HUES6 (cell line): ENCODE measurements at regions not wholly inside any gene's neighbourhood (a gene's known extent, or its start where the extent isn't known, plus 50 kb on each side); places are given as distances from the start of the nearest gene placed in this dataset.

Source experiments
- H3K27ac ChIP-seq: 2 replicates; pipeline ENCODE4 v1.7.0; 2013; ENCODE audit warnings: low read depth, mild to moderate bottlenecking, low read length, inconsistent platforms
- H3K27me3 ChIP-seq: 2 replicates; pipeline ENCODE4 v1.6.1; 2013; ENCODE audit warnings: low read length; ENCODE audit not compliant: control insufficient read depth, insufficient read depth
- H3K36me3 ChIP-seq: 2 replicates; pipeline ENCODE4 v1.6.1; 2013; ENCODE audit warnings: low read length; ENCODE audit not compliant: control insufficient read depth, insufficient read depth
- H3K4me1 ChIP-seq: 2 replicates; pipeline ENCODE4 v1.6.1; 2013; ENCODE audit warnings: low read length; ENCODE audit not compliant: control insufficient read depth, insufficient read depth
- H3K4me3 ChIP-seq: 2 replicates; pipeline ENCODE4 v1.5.1; 2013; ENCODE audit warnings: low read depth, low read length
- H3K9ac ChIP-seq: one replicate; pipeline ENCODE4 v1.6.1; 2013; ENCODE audit warnings: mild to moderate bottlenecking, low read length
- H3K9me3 ChIP-seq: 2 replicates; pipeline ENCODE4 v1.6.1; 2013; ENCODE audit warnings: low read depth, low read length; ENCODE audit not compliant: control insufficient read depth, insufficient read depth

DNA sequence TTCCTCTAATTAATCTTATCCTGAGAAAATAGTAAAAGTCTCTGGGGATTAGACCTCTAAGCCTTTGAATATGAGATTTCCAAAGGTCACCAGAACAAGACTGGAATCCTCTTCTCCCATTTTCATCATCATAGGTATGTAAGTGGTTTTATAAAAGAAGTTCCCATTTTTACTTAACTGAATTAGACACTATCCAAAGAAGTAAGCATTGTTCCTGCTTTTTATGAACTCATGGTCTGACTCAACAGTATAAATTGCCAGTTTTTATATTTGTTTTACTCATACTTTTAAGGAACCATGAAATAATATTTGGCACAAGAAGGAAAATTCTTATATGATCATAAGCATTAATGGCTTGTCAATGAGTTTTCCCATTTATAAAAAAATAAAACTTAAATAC is 167.1 kb upstream of the ADRA1B start:
- no peaks in the 10 kb centered on the region for H3K4me1 ChIP-seq
- no peak overlapping the region for H3K4me3 ChIP-seq
- H3K9me3 ChIP-seq = peaks cover 5% of the 10 kb centered on the region
- no peak overlapping the region for H3K27ac ChIP-seq
- H3K36me3 ChIP-seq = no peaks in the 10 kb centered on the region
- no peak overlapping the region for H3K9ac ChIP-seq
- H3K27me3 ChIP-seq = no peaks in the 10 kb centered on the region

GRCh38 chr5:159750226-159750625 is 166.1 kb upstream of the ADRA1B start:
- H3K4me3 ChIP-seq = no peak overlapping the region
- H3K4me1 ChIP-seq = no peaks in the 10 kb centered on the region
- no peaks in the 10 kb centered on the region for H3K27me3 ChIP-seq
- H3K36me3 ChIP-seq = no peaks in the 10 kb centered on the region
- H3K27ac ChIP-seq = no peak overlapping the region
- H3K9ac ChIP-seq = no peak overlapping the region
- peaks cover 5% of the 10 kb centered on the region for H3K9me3 ChIP-seq

GRCh38 chr5:159751459-159751858 is 164.8 kb upstream of the ADRA1B start:
- Histone ChIP-seq H3K4me3 (no peak overlapping the region), H3K9ac (no peak overlapping the region), H3K27ac (no peak overlapping the region), H3K4me1 (no peaks in the 10 kb centered on the region), H3K9me3 (peaks cover 5% of the 10 kb centered on the region), H3K36me3 (no peaks in the 10 kb centered on the region), H3K27me3 (no peaks in the 10 kb centered on the region)

- H3K27ac ChIP-seq = no peak overlapping the region
- H3K4me3 ChIP-seq = no peak overlapping the region
- H3K4me1 ChIP-seq = no peaks in the 10 kb centered on the region
- H3K36me3 ChIP-seq = no peaks in the 10 kb centered on the region
- H3K27me3 ChIP-seq = no peaks in the 10 kb centered on the region
- peaks cover 5% of the 10 kb centered on the region for H3K9me3 ChIP-seq
- no peak overlapping the region for H3K9ac ChIP-seq
These were observed 163.5 kb upstream of the ADRA1B start for GRCh38 chr5:159752622-159753275.

DNA sequence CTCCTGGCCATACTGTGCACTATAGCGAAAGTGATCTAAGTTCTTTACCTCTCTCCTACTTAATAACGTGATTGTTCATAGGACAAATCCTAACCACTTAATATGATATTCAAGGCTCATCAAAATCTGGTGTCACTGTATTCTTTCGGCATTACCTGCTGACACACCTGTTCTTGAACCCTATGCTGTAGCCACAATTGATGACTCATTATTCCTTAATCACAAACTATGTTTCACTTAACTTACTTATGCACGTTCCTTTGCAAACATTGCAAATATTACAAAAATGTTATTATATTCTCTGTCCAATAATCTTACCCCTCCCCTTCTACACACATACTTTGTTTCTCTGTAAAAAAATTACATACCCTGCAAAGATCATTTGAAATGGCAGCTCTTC is 158.1 kb upstream of the ADRA1B start:
- Histone ChIP-seq H3K27ac (no peak overlapping the region), H3K9ac (no peak overlapping the region), H3K27me3 (no peaks in the 10 kb centered on the region; the same call in 1 of the 2 replicates), H3K4me1 (no peaks in the 10 kb centered on the region), H3K4me3 (no peak overlapping the region), H3K36me3 (no peaks in the 10 kb centered on the region), H3K9me3 (no peaks in the 10 kb centered on the region)

DNA sequence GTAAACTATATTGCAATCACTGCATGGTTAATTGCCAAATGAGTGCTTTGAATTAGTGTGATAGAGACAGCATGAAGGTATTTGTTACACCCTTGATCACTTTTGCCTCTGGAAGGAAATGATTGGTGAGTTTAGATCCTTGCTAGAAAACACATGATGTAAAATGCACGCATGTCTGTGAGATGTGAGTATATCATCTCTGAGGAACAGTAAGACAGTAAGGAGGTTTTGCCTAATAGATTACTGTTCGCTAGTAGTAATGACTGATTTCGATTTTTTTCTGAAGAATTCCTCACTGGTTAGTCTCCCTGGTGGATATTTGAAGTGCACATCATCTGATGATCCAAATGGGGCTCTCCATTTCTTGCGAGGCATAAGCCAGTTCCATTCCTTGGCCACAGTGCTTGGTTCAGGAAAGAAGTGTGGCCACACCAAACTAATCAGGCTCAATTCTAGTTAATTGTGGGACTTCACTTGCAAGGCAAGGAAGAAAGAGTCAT is 156.4 kb upstream of the ADRA1B start:
- Histone ChIP-seq H3K9ac (no peak overlapping the region), H3K27me3 (no peaks in the 10 kb centered on the region; the same call in 1 of the 2 replicates), H3K4me1 (peaks cover 11% of the 10 kb centered on the region), H3K36me3 (no peaks in the 10 kb centered on the region), H3K9me3 (no peaks in the 10 kb centered on the region), H3K4me3 (no peak overlapping the region), H3K27ac (no peak overlapping the region)

DNA sequence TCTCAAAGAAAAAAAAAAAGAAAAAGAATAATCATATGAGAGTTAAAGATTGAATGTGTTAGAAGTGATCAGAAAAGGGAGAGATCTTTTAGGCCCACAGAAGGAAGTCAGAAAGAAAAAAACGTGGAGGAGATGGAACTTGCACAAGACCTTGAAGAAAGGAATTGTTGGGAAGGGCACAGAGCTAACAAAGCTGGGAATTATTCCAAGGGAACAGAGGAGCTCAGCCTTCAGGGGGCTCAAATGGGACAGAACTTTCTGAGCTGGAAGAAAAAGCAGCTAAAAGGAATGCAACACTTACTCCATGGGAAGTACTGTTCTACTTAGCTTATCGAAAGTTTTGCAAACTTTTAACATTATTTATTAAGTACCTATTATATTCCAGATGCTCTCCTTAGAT is 153.4 kb upstream of the ADRA1B start:
- H3K27ac ChIP-seq = no peak overlapping the region
- no peak overlapping the region for H3K9ac ChIP-seq
- H3K4me1 ChIP-seq = peaks cover 16% of the 10 kb centered on the region
- H3K4me3 ChIP-seq = no peak overlapping the region
- H3K36me3 ChIP-seq = no peaks in the 10 kb centered on the region
- H3K27me3 ChIP-seq = no peaks in the 10 kb centered on the region; the same call in 1 of the 2 replicates
- H3K9me3 ChIP-seq = no peaks in the 10 kb centered on the region

DNA sequence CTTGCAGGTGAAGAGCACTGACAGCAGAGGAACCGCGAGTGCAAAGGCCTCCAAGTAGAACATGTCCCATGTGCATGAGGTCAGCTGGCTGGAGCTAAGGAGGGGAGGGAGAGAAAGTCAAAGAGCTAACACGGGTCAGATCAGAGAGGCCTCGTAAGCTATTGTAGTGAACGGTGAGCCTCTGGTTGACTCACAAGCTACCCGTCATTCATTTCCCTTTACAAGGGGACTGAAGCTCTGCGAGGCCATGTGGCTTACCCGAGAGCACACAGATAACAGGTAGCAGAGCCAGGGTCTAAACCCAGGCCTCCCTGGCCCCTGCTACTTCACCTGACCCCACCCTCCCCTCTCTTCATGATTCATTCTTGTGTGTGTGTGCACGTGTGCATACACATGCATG is 152.7 kb upstream of the ADRA1B start:
- Histone ChIP-seq H3K36me3 (no peaks in the 10 kb centered on the region), H3K4me1 (peaks cover 22% of the 10 kb centered on the region), H3K9ac (no peak overlapping the region), H3K27ac (no peak overlapping the region), H3K9me3 (no peaks in the 10 kb centered on the region), H3K27me3 (no peaks in the 10 kb centered on the region; the same call in 1 of the 2 replicates), H3K4me3 (no peak overlapping the region)

DNA sequence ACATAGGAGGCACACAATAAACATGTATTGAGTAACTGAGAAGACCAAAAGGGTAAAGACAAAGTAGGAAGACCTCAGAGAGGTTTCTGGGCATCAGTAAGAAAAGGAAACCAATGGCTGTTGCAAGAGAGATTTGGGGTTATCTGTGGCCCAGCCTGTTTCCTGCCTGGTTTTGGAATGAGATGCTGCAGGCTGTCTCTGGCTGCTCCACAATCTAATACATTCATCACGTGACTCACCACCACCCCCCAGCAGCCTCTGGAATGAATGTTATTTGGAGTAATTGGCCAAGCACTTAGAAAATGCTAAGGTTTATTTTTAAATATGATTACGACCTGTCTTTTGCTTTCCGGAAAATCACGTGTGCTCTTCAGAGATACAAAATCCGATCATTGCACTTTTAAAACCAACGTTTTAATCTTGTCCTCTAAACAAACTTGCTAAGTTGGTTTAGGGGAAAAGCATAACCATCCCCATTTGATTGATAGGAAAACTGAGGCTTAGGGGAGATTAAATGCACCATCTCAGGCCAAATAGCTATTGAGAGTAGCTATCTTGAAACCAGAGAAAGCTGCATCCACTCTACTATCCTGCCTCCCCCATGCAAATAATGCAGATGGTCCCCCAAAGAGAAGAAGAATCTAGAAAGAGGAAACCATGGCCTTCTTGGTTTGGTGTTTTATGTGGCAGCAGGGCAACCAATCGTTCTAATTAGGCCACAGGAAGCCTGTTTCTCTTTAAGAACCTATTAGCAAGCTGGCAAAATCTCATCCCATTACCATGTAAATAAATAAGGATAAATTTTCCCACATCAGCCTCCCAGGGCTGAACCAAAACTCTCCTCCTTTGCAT is 151.8 kb upstream of the ADRA1B start:
- Histone ChIP-seq H3K9ac (no peak overlapping the region), H3K4me1 (peaks cover 29% of the 10 kb centered on the region), H3K4me3 (no peak overlapping the region), H3K27me3 (no peaks in the 10 kb centered on the region; the same call in 1 of the 2 replicates), H3K36me3 (no peaks in the 10 kb centered on the region), H3K9me3 (no peaks in the 10 kb centered on the region), H3K27ac (no peak overlapping the region)

- Histone ChIP-seq H3K9ac (no peak overlapping the region), H3K27me3 (no peaks in the 10 kb centered on the region), H3K36me3 (no peaks in the 10 kb centered on the region), H3K27ac (no peak overlapping the region), H3K9me3 (no peaks in the 10 kb centered on the region), H3K4me1 (peaks cover 29% of the 10 kb centered on the region), H3K4me3 (no peak overlapping the region)
These were observed 151.2 kb upstream of the ADRA1B start for GRCh38 chr5:159765135-159765433.

DNA sequence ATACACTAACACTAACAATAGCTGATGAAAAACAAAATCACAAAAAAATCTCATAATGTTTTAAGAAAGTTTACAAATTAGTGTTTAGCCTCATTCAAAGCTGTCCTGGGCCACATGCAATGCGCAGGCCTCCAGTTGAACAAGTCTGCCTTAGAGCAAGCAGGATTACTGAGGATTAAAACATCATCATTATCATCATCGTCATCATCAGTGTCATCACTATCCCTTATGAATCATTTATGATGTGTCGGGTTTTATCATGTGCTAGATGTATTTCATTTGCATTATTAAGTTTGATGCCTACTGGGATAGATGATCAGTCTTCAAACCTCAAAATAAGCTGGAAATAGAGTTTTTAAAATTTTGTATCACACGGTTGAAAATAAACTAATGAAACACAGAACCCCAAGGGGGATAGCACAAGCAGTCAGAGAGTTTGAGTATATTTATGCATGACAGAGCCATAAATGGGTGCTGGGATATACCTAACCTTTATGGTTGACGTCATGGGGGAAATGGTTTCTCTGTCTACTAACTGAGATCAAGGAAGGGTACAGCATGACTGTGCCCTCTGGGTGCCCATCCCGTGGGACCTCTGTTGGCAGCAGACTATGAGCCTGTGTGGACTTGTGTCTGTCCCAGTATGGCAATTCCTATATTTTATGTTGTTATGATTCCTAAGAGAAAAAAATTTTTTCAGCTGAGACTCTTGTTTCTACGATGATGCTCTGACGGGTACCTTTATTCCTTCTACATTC is 150.3 kb upstream of the ADRA1B start:
- Histone ChIP-seq H3K4me3 (no peak overlapping the region), H3K9ac (no peak overlapping the region), H3K4me1 (peaks cover 29% of the 10 kb centered on the region), H3K36me3 (no peaks in the 10 kb centered on the region), H3K27me3 (no peaks in the 10 kb centered on the region), H3K27ac (no peak overlapping the region), H3K9me3 (no peaks in the 10 kb centered on the region)
